WERI-Rb-1 (cell line): ENCODE measurements at regions not wholly inside any gene's neighbourhood (a gene's known extent, or its start where the extent isn't known, plus 50 kb on each side); places are given as distances from the start of the nearest gene placed in this dataset.

ENCODE experiments used
- DNase-seq: peaks from one replicate; pipeline ENCODE4 v3.0.0-alpha.2; 2020
- H3K27ac ChIP-seq: fragments of 250-450 bp; sonication (Bioruptor Pico); 2 replicates; pipeline ENCODE4 v1.5.1; 2020; ENCODE audit warnings: mild to moderate bottlenecking, moderate library complexity
- H3K27me3 ChIP-seq: fragments of 250-450 bp; sonication (Bioruptor Pico); 2 replicates; pipeline ENCODE4 v1.5.1; 2021; ENCODE audit warnings: mild to moderate bottlenecking, low read depth, moderate library complexity; ENCODE audit not compliant: insufficient read depth, severe bottlenecking
- H3K36me3 ChIP-seq: fragments of 250-450 bp; sonication (Bioruptor Pico); 2 replicates; pipeline ENCODE4 v1.5.1; 2020; ENCODE audit warnings: mild to moderate bottlenecking, moderate library complexity
- H3K4me3 ChIP-seq: 2 replicates; pipeline ENCODE4 v1.5.1; 2011; ENCODE audit warnings: low read depth, mild to moderate bottlenecking, control low read depth, low read length
- H3K9me3 ChIP-seq: fragments of 250-450 bp; sonication (Bioruptor Pico); 2 replicates; pipeline ENCODE4 v1.5.1; 2021; ENCODE audit warnings: mild to moderate bottlenecking, moderate library complexity; ENCODE audit not compliant: severe bottlenecking
- TF ChIP-seq, protein P1 (sequence below): IDR thresholded peaks from 2 replicates; pipeline ENCODE4 v1.5.1; 2011; ENCODE audit warnings: low read depth, mild to moderate bottlenecking, control low read depth, inconsistent platforms, low read length

DNA sequence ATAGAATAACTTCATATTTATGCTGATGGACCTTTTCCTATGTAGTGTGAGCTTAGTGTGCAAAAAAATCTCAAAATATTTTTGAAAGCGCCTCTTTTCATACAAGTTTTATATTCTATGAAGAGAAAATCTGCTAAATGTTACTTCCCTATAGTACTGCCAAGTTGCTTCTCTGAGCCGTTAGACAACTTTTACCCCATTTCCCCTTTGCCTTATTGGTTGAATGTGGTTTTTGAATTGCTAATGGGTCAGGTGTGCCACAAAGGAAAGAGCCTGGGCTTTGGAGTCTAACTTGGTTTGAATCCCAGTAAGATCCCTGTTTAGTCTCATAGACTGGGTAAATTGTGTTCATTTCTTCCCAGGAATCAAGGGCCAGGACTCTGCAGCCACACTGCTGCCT, 261.5 kb downstream of the SNX10 start:
- Histone ChIP-seq H3K36me3 (no peaks in the 10 kb centered on the region), H3K4me3 (no peak overlapping the region), H3K27ac (no peak overlapping the region), H3K27me3 (no peaks in the 10 kb centered on the region), H3K9me3 (no peaks in the 10 kb centered on the region)
- DNase-seq, result no peak
- TF ChIP-seq, protein P1, sequence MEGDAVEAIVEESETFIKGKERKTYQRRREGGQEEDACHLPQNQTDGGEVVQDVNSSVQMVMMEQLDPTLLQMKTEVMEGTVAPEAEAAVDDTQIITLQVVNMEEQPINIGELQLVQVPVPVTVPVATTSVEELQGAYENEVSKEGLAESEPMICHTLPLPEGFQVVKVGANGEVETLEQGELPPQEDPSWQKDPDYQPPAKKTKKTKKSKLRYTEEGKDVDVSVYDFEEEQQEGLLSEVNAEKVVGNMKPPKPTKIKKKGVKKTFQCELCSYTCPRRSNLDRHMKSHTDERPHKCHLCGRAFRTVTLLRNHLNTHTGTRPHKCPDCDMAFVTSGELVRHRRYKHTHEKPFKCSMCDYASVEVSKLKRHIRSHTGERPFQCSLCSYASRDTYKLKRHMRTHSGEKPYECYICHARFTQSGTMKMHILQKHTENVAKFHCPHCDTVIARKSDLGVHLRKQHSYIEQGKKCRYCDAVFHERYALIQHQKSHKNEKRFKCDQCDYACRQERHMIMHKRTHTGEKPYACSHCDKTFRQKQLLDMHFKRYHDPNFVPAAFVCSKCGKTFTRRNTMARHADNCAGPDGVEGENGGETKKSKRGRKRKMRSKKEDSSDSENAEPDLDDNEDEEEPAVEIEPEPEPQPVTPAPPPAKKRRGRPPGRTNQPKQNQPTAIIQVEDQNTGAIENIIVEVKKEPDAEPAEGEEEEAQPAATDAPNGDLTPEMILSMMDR, result no peak

DNA sequence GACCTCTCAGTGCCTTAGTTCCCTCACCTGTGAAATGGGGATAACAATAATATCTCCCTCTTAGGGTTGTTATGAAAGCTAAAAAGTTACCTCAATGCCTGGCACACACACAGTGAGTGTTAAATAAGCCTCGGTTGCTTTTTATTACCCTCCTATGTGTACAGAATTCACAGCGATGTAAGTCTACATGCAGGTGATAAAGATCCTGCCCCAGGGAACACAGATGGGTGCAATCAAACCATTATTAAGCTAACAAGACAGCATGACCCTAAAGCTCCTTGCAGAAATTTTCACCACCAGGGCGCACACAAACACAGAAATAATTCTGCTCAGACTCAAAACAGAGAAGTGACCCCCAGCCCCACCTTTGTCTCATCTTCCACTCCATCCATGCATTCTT, 261.9 kb downstream of the SNX10 start:
- Histone ChIP-seq H3K4me3 (no peak overlapping the region), H3K27me3 (no peaks in the 10 kb centered on the region), H3K27ac (no peak overlapping the region), H3K36me3 (no peaks in the 10 kb centered on the region), H3K9me3 (no peaks in the 10 kb centered on the region)
- TF ChIP-seq, protein P1, result no peak
- no peak for DNase-seq

DNA sequence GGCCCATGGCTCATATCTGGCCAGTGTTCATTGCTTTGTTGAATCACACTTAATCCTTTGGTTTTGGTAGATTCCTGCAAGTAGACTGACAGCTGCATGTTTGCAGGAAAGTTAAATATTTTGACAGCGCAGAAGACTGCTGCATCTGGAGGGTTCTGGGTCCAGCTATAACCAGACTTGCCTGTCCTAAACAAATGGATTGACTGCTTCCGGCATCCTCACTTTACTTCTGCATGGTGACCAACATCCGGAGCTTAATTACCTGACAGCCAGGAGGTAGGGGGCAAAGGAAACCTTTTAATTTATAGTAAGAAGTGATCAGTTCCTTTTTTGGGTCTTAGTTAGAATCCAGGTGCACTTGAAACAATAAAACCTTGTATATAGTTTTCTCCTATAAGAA, 263.3 kb downstream of the SNX10 start:
- Histone ChIP-seq H3K9me3 (no peaks in the 10 kb centered on the region), H3K4me3 (no peak overlapping the region), H3K36me3 (no peaks in the 10 kb centered on the region), H3K27me3 (no peaks in the 10 kb centered on the region), H3K27ac (no peak overlapping the region)
- DNase-seq, result no peak
- TF ChIP-seq, protein P1, result no peak

DNA sequence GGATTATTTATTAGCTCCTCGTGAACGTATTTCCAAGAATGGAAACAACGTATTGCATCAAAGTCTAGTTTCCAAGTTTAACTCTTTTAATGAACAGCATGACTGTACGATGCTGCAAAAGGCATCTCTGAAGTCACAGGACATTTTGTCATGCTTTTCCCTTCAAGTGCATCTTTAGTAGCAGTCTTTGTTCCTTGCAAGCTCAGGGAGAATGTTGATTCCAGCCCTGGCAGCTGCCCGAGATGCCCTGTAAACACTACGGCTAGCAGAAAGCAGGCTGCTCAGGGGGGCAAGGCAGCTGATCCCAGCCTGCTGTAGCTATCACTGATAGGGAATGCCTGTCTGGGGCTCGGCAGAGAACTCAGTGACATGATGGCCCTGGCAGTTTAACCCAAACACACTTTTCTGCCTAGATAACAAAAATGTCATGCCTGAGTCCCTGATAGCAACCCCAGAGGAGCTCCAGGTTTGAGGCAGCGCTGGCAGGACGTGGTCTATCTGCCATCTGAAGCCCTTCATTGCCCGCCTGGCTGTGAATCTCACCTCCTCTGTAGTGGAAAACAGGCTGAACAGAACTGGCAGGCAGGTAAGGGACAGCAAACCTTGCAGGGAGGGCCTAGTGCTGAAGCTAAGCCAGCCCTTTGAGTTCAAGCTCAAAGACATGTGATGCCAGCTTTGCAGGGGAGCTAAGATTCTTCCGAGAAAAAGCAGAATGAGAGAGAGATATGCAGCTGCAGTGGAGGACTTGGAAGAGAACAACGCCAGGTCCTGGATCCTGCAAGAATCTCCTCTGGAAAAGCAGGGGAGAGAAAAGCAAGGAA, 264.6 kb downstream of the SNX10 start:
- Histone ChIP-seq H3K9me3 (no peaks in the 10 kb centered on the region), H3K4me3 (no peak overlapping the region), H3K27ac (0 out of 2 replicates have a peak overlapping the region, but pooled peaks have one; percentile 2), H3K36me3 (no peaks in the 10 kb centered on the region), H3K27me3 (no peaks in the 10 kb centered on the region)
- DNase-seq, result peak; percentile 17
- TF ChIP-seq, protein P1, result no peak

DNA sequence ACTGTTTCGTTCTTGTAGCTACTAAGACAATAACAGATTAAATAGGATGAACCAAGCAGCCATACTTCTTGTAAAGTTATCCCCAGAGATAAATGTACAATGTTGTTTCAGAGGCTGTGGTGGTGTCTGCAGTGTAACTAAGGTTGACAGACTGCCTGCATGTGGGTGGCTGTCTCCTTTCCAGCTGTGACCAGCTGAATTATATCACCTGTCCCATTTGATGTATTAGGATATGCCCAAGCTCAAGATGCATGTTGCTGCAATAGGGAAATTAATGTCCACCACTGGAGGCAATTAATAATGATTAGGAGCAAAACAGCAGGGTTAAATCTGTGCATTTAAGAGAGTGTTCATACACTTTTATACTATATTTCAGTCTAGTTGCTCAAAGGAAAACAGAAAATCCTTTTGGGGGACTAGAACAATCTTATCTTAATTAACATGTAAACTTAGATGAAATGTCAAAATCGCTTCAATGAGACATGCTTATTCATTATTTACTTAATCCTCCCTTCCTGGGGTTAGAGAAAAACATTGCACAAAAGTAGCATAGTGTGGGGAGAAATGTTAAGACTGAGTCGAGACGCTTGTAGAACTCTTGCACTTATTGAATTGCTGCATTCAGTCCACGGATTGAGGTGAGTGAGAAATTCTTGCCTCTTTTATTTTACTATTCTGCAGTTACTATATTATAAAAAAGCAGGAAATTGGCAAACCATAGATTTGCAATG, 269.0 kb downstream of the SNX10 start:
- no peak overlapping the region for H3K4me3 ChIP-seq
- H3K36me3 ChIP-seq, result no peaks in the 10 kb centered on the region
- no peak for DNase-seq

More for the DNA sequence above, 269.0 kb downstream of the SNX10 start:
- Histone ChIP-seq H3K27me3 (no peaks in the 10 kb centered on the region), H3K9me3 (peaks cover 2% of the 10 kb centered on the region), H3K27ac (peak overlapping the region; percentile 42)
- TF ChIP-seq, protein P1, result no peak
